ENCODE measurements at regions not wholly inside any gene's neighbourhood (a gene's known extent, or its start where the extent isn't known, plus 50 kb on each side); places are given as distances from the start of the nearest gene placed in this dataset.

GRCh38 chr5:20370061-20370460 lies 382.1 kb upstream of the CDH18 start:
- TF ChIP-seq CTCF (IDR thresholded peaks at IDR 0.05; ENCODE audit: insufficient read depth, low read depth, low read length) (no peak), EZH2 (IDR thresholded peaks at IDR 0.05; ENCODE audit: insufficient read depth, low read length) (no peak)
